SK-N-SH (cell line): ENCODE measurements at regions not wholly inside any gene's neighbourhood (a gene's known extent, or its start where the extent isn't known, plus 50 kb on each side); places are given as distances from the start of the nearest gene placed in this dataset.

Experiments used
- CTCF ChIA-PET: fragments of 300-600, 350-600 bp; formaldehyde crosslinking; extraction: SDS; loops from one replicate; lab custom pipeline; 2021; lab: Yijun Ruan, JAX
- POLR2A ChIA-PET: fragments of 350-600 bp; sonication (Branson Sonifier 250); formaldehyde crosslinking; extraction: SDS; loops from one replicate; lab custom pipeline; 2020; ENCODE audit warnings: antibody characterized with exemption, inconsistent platforms; lab: Yijun Ruan, JAX
- DNase-seq: peaks from one replicate; pipeline ENCODE4 v3.0.0; 2012
- H2AFZ ChIP-seq: fragments of 200-600 bp; sonication (generic); 2 replicates; pipeline ENCODE4 v1.8.1; 2016; ENCODE audit warnings: antibody characterized with exemption, mild to moderate bottlenecking, low read depth
- H3F3A ChIP-seq: fragments of 200-600 bp; sonication (generic); replicated peaks from 2 replicates; pipeline ENCODE3; 2016; ENCODE audit warnings: antibody characterized with exemption, mild to moderate bottlenecking; ENCODE audit not compliant: insufficient read depth
- H3K27ac ChIP-seq, 2 experiments: fragments of 200-500 bp in 1 of 2; fragments of 200-600 bp in 1 of 2; sonication (Bioruptor generic) in 1 of 2; sonication (generic), shearing (Covaris generic) in 1 of 2; 2 replicates each; pipeline versions ENCODE4 v1.5.1 to v1.6.1; 2014 to 2016; ENCODE audit warnings: low read depth in 2 of 2, inconsistent platforms in 1 of 2, low read length in 1 of 2, mild to moderate bottlenecking in 1 of 2, mixed read lengths in 1 of 2
- H3K27me3 ChIP-seq: fragments of 200-600 bp; sonication (generic), shearing (Covaris generic); 2 replicates; pipeline ENCODE4 v1.6.1; 2016; ENCODE audit warnings: mixed run types; ENCODE audit not compliant: insufficient read depth
- H3K36me3 ChIP-seq, 2 experiments: fragments of 200-500 bp in 1 of 2; fragments of 200-600 bp in 1 of 2; sonication (Bioruptor generic) in 1 of 2; sonication (generic) in 1 of 2; replicated peaks in 1 of 2; 2 replicates each; pipeline versions ENCODE3 to v1.5.1; 2014 to 2016; ENCODE audit warnings: low read length in 1 of 2, mild to moderate bottlenecking in 1 of 2; ENCODE audit not compliant: insufficient read depth in 2 of 2, control insufficient read depth in 1 of 2
- H3K4me1 ChIP-seq, 2 experiments: fragments of 200-500 bp in 1 of 2; fragments of 200-600 bp in 1 of 2; sonication (Bioruptor generic) in 1 of 2; sonication (generic), shearing (Covaris generic) in 1 of 2; 2 replicates each; pipeline versions ENCODE4 v1.5.1 to v1.6.1; 2014 to 2016; ENCODE audit warnings: low read depth in 1 of 2, low read length in 1 of 2, mixed run types in 1 of 2; ENCODE audit not compliant: insufficient read depth in 2 of 2, control insufficient read depth in 1 of 2
- H3K4me2 ChIP-seq: fragments of 200-600 bp; sonication (generic), shearing (Covaris generic); 2 replicates; pipeline ENCODE4 v1.6.1; 2017; ENCODE audit warnings: mixed run types
- H3K4me3 ChIP-seq, 2 experiments: fragments of 200-500 bp in 1 of 2; fragments of 200-600 bp in 1 of 2; sonication (Bioruptor generic) in 1 of 2; sonication (generic), shearing (Covaris generic) in 1 of 2; 2 replicates each; pipeline versions ENCODE4 v1.5.1 to v1.8.1; 2014 to 2016; ENCODE audit warnings: low read depth in 2 of 2, inconsistent platforms in 1 of 2, low read length in 1 of 2, mild to moderate bottlenecking in 1 of 2, mixed read lengths in 1 of 2, moderate library complexity in 1 of 2
- H3K79me2 ChIP-seq: fragments of 200-600 bp; sonication (generic); 2 replicates; pipeline ENCODE4 v1.8.1; 2017; ENCODE audit warnings: mild to moderate bottlenecking; ENCODE audit not compliant: insufficient read depth
- H3K9ac ChIP-seq: fragments of 200-600 bp; sonication (generic); 2 replicates; pipeline ENCODE4 v1.6.1; 2017; ENCODE audit warnings: mixed run types
- H3K9me2 ChIP-seq: fragments of 200-600 bp; sonication (generic); 2 replicates; pipeline ENCODE4 v1.6.1; 2017; ENCODE audit warnings: mixed run types
- H3K9me3 ChIP-seq: fragments of 200-600 bp; sonication (generic); 2 replicates; pipeline ENCODE4 v1.6.1; 2017; ENCODE audit warnings: mixed run types, mild to moderate bottlenecking, moderate library complexity
- H4K20me1 ChIP-seq: fragments of 200-600 bp; sonication (generic); 2 replicates; pipeline ENCODE4 v1.6.1; 2017; ENCODE audit warnings: mild to moderate bottlenecking, mixed run types; ENCODE audit not compliant: insufficient read depth
- FOSL2 ChIP-seq: IDR thresholded peaks from 2 replicates; pipeline ENCODE4 v1.4.0; 2012; ENCODE audit warnings: low read depth, mild to moderate bottlenecking, moderate library complexity, borderline replicate concordance
- GABPA ChIP-seq: IDR thresholded peaks from 2 replicates; pipeline ENCODE4 v1.4.0; 2012; ENCODE audit warnings: low read depth, mild to moderate bottlenecking
- JUND ChIP-seq: IDR thresholded peaks from 2 replicates; pipeline ENCODE4 v1.4.0; 2012
- MEF2A ChIP-seq: IDR thresholded peaks from 2 replicates; pipeline ENCODE4 v1.4.0; 2012; ENCODE audit warnings: low read depth, borderline replicate concordance
- MXI1 ChIP-seq: IDR thresholded peaks from 2 replicates; pipeline ENCODE4 v1.6.1; 2012; ENCODE audit warnings: mild to moderate bottlenecking, low read depth, low read length, improper control_type of control experiment
- POLR2AphosphoS5 ChIP-seq: IDR thresholded peaks from 2 replicates; pipeline ENCODE4 v1.6.1; 2012; ENCODE audit warnings: low read depth, low read length
- RAD21 ChIP-seq: IDR thresholded peaks from 2 replicates; pipeline ENCODE4 v1.6.1; 2012; ENCODE audit warnings: mild to moderate bottlenecking, low read length
- RCOR1 ChIP-seq: fragments of 150-350 bp; IDR thresholded peaks from 2 replicates; pipeline ENCODE4 v1.6.1; 2017; ENCODE audit warnings: antibody characterized with exemption, low read length
- SIN3A ChIP-seq: IDR thresholded peaks from 2 replicates; pipeline ENCODE4 v1.6.1; 2012; ENCODE audit warnings: low read depth, mild to moderate bottlenecking, low read length, moderate library complexity, borderline replicate concordance
- TCF12 ChIP-seq: IDR thresholded peaks from 2 replicates; pipeline ENCODE4 v1.4.0; 2012
- TEAD4 ChIP-seq: IDR thresholded peaks from 2 replicates; pipeline ENCODE4 v1.4.0; 2012; ENCODE audit warnings: mild to moderate bottlenecking, borderline replicate concordance; ENCODE audit not compliant: insufficient read depth
- WGBS: methylation state at CpG from one replicate; pipeline ENCODE4 v1.1.6; 2017; ENCODE audit warnings: low lambda C conversion rate; 5-methylcytosine and 5-hydroxymethylcytosine counted together
- TF ChIP-seq, protein P1 (sequence below): fragments of 150-350 bp; IDR thresholded peaks from 2 replicates; pipeline ENCODE4 v1.6.1; 2016; ENCODE audit warnings: mild to moderate bottlenecking, low read depth, low read length
- TF ChIP-seq, protein P2 (sequence below): IDR thresholded peaks from 2 replicates; pipeline ENCODE4 v1.4.0; 2012; ENCODE audit warnings: low read depth
- TF ChIP-seq, protein P3 (sequence below): IDR thresholded peaks from 2 replicates; pipeline ENCODE4 v1.4.0; 2012; ENCODE audit warnings: low read depth, borderline replicate concordance

DNA sequence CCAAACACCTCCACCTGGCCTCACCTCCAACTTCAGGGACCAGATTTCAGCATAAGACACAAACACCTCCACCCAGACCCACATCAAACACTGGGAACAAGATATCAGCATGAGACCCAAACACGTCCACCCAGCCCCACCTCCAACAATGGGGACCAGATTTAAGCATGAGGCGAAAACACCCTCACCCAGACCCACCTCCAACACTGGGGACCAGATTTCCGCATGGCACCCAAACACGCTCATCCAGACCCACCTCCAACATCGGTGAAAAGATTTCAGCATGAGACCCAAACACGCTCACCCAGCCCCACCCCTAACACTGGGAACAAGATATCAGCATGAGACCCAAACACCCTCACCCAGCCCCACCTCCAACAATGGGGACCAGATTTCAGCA is 210.0 kb downstream of the ASMT start:
- Histone ChIP-seq H3K9ac (no peak overlapping the region), H3K9me3 (no peaks in the 10 kb centered on the region), H3K36me3 (no peaks in the 10 kb centered on the region), H3F3A (peaks cover 4% of the 10 kb centered on the region), H3K9me2 (no peaks in the 10 kb centered on the region), H3K4me1 (no peaks in the 10 kb centered on the region), H2AFZ (no peak overlapping the region), H3K27me3 (peaks cover 19% of the 10 kb centered on the region; the same call in 1 of the 2 replicates), H3K27ac (no peak overlapping the region), H3K4me2 (no peak overlapping the region), H3K79me2 (no peaks in the 10 kb centered on the region), H4K20me1 (no peaks in the 10 kb centered on the region), H3K4me3 (no peak overlapping the region)
- no peak for DNase-seq
- TF ChIP-seq SIN3A (no peak), MEF2A (no peak), GABPA (no peak), FOSL2 (no peak), TCF12 (no peak)
- ChIA-PET POLR2A (no interaction called here), CTCF (no interaction called here)
- 40% methylated on average over 6 of the region's 6 CpGs for WGBS

DNA sequence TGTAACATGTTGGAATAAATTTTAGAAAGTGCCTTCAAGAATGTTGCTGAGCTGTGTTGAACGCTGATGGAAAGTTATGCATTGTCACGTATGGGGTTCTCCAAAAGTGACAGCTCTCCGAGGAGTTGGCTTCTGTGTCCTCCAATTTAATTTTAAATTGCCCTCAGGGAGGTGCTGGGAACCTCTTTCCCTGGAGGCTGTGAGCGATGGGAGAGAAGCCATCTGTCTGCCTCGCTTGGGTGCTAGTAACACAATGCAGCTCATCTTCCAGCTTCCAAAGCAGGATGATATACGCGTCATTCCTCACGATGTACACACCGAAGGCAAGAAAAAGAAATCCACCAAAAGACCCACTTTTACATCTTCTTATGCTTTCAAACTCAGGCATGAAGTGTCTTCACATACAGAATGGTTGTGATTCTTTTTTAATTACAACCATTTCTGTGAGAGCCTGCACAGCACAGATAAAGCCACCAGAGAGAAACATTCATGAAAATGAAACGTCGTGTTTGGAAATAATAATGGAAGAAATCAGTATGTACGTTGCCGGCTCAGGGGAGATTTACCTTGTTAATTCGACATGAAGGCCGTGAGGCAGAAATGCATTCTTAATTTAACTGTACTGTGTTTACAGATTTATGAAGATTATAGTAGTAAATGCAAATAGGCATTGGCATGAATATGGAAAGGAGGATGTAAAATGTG is 218.9 kb downstream of the ASMT start:
- DNase-seq: no peak
- Histone ChIP-seq H2AFZ (no peak overlapping the region), H3K4me1 (no peaks in the 10 kb centered on the region), H3K4me2 (peak overlapping the region; percentile 50), H3K9ac (no peak overlapping the region), H3K79me2 (no peaks in the 10 kb centered on the region), H3F3A (no peaks in the 10 kb centered on the region), H3K36me3 (no peaks in the 10 kb centered on the region), H3K9me2 (no peaks in the 10 kb centered on the region), H3K27me3 (peaks cover 12% of the 10 kb centered on the region; the same call in 1 of the 2 replicates), H3K4me3 (peak overlapping the region in 1 of 2 experiments; percentile 27; a peak in 1 of 4 replicates), H4K20me1 (no peaks in the 10 kb centered on the region), H3K9me3 (no peaks in the 10 kb centered on the region), H3K27ac (no peak overlapping the region)
- ChIA-PET POLR2A (no interaction called here), CTCF (no interaction called here)
- 14% methylated on average over 15 of the region's 15 CpGs for WGBS
- no peak for TF ChIP-seq SIN3A
- TF ChIP-seq, protein P1, sequence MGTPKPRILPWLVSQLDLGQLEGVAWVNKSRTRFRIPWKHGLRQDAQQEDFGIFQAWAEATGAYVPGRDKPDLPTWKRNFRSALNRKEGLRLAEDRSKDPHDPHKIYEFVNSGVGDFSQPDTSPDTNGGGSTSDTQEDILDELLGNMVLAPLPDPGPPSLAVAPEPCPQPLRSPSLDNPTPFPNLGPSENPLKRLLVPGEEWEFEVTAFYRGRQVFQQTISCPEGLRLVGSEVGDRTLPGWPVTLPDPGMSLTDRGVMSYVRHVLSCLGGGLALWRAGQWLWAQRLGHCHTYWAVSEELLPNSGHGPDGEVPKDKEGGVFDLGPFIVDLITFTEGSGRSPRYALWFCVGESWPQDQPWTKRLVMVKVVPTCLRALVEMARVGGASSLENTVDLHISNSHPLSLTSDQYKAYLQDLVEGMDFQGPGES: no peak

DNA sequence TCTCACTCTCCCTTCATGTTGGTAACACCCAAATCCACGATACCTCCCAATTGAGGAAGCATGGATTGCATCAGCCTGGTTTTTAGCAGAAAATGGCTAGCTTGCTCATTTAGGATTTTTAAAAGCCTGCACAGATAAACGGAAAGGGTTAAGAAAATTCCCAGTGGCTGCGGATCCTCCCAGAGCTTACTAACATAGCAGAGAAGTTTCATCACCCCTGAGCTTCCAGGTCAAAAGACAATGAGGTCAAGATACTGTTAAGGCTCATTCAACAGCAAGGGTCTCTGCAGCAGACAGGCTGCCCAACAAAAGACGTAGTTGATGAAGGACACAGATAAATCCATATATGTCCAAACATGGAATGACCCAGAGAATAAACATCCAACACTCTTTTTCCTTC is 220.2 kb downstream of the ASMT start:
- DNase-seq: no peak
- Histone ChIP-seq H4K20me1 (no peaks in the 10 kb centered on the region), H2AFZ (no peak overlapping the region), H3K4me2 (no peak overlapping the region), H3K36me3 (no peaks in the 10 kb centered on the region), H3K4me3 (no peak overlapping the region), H3K27me3 (peaks cover 12% of the 10 kb centered on the region; the same call in 1 of the 2 replicates), H3K4me1 (no peaks in the 10 kb centered on the region), H3K9ac (no peak overlapping the region), H3K9me3 (no peaks in the 10 kb centered on the region), H3K9me2 (no peaks in the 10 kb centered on the region), H3F3A (no peaks in the 10 kb centered on the region), H3K27ac (no peak overlapping the region)
- CTCF ChIA-PET: no interaction called here
- WGBS: 13% methylated on average over 4 of the region's 4 CpGs
- POLR2A ChIA-PET: no interaction called here
- TF ChIP-seq, protein P2, sequence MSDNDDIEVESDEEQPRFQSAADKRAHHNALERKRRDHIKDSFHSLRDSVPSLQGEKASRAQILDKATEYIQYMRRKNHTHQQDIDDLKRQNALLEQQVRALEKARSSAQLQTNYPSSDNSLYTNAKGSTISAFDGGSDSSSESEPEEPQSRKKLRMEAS: no peak
- TF ChIP-seq MXI1: no peak
- no peak for TF ChIP-seq TEAD4
- TF ChIP-seq RCOR1: no peak
- TF ChIP-seq RAD21: no peak
- no peak for TF ChIP-seq JUND
- TF ChIP-seq, protein P3, sequence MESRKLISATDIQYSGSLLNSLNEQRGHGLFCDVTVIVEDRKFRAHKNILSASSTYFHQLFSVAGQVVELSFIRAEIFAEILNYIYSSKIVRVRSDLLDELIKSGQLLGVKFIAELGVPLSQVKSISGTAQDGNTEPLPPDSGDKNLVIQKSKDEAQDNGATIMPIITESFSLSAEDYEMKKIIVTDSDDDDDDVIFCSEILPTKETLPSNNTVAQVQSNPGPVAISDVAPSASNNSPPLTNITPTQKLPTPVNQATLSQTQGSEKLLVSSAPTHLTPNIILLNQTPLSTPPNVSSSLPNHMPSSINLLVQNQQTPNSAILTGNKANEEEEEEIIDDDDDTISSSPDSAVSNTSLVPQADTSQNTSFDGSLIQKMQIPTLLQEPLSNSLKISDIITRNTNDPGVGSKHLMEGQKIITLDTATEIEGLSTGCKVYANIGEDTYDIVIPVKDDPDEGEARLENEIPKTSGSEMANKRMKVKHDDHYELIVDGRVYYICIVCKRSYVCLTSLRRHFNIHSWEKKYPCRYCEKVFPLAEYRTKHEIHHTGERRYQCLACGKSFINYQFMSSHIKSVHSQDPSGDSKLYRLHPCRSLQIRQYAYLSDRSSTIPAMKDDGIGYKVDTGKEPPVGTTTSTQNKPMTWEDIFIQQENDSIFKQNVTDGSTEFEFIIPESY: no peak
- TF ChIP-seq POLR2AphosphoS5: no peak
- TF ChIP-seq, all 33 proteins: peak for 0
- no peaks in the 10 kb centered on the region for H3K79me2 ChIP-seq
